K562 (cell line): ENCODE measurements at regions not wholly inside any gene's neighbourhood (a gene's known extent, or its start where the extent isn't known, plus 50 kb on each side); places are given as distances from the start of the nearest gene placed in this dataset.

Source experiments
- ATAC-seq: fragments of 200-7000 bp; cut with Tn5 transposase; 3 replicates; pipeline ENCODE4 v1.9.1; 2020; ENCODE audit warnings: moderate library complexity
- BruUV-seq: library from RNA; stranded (reverse); fragments of 400-500 nt; replicated peaks from 2 replicates; lab custom pipeline; 2021; lab: Mats Ljungman, UMichigan
- CTCF ChIA-PET: fragments of 300-600 bp; formaldehyde crosslinking; extraction: SDS; loops from one replicate; lab custom pipeline; 2021; ENCODE audit warnings: low intra/inter-chr PET ratio; lab: Yijun Ruan, JAX
- POLR2A ChIA-PET: fragments of 300-600, 350-650 bp; sonication (Branson Sonifier 250); formaldehyde crosslinking; extraction: SDS; loops from one replicate; lab custom pipeline; 2021; ENCODE audit warnings: antibody characterized with exemption, inconsistent platforms; lab: Yijun Ruan, JAX
- DNase-seq, 4 experiments: peaks; one replicate each; pipeline versions ENCODE4 v3.0.0 to v3.0.0-alpha.2; 2011 to 2018; ENCODE audit warnings: low spot score in 3 of 4, mixed read lengths in 3 of 4; ENCODE audit errors: extremely low read depth in 1 of 4
- FAIRE-seq: peaks from 2 replicates; lab custom pipeline; 2011; peaks lifted over from hg19 to GRCh38; lab: Jason Lieb, UNC
- H2AFZ ChIP-seq: 2 replicates; pipeline ENCODE4 v1.6.0; 2011; ENCODE audit warnings: low read depth, low read length, control low read depth, inconsistent platforms
- H3K27ac ChIP-seq: fragments of 200-600 bp; 3 replicates; pipeline ENCODE4 v1.8.0; 2011; ENCODE audit warnings: low read depth, mild to moderate bottlenecking, control low read depth, inconsistent platforms, low read length, moderate library complexity, mixed read lengths; ENCODE audit errors: extremely low read depth
- H3K27me3 ChIP-seq, 2 experiments: fragments of 300-600 bp in 1 of 2; 2 replicates in 1 of 2; 3 replicates in 1 of 2; pipeline versions ENCODE4 v1.6.0 to v1.8.0; 2011; ENCODE audit warnings: inconsistent platforms in 2 of 2, low read length in 2 of 2, mild to moderate bottlenecking in 1 of 2, mixed read lengths in 1 of 2, moderate library complexity in 1 of 2; ENCODE audit not compliant: control insufficient read depth in 2 of 2, insufficient read depth in 2 of 2
- H3K36me3 ChIP-seq: fragments of 300-600 bp; 3 replicates; pipeline ENCODE4 v1.8.0; 2011; ENCODE audit warnings: mild to moderate bottlenecking, low read length, inconsistent platforms; ENCODE audit not compliant: control insufficient read depth, insufficient read depth
- H3K4me1 ChIP-seq, 2 experiments: fragments of 200-600 bp in 1 of 2; replicated peaks in 1 of 2; 2 replicates in 1 of 2; 3 replicates in 1 of 2; pipeline versions ENCODE4 v1.5.1 to v1.8.0; 2011; ENCODE audit warnings: inconsistent platforms in 2 of 2, low read length in 2 of 2, mild to moderate bottlenecking in 1 of 2, mixed read lengths in 1 of 2, moderate library complexity in 1 of 2; ENCODE audit not compliant: control insufficient read depth in 2 of 2, insufficient read depth in 2 of 2
- H3K4me2 ChIP-seq: 2 replicates; pipeline ENCODE4 v1.6.1; 2011; ENCODE audit warnings: low read length, control low read depth, inconsistent platforms, mixed read lengths; ENCODE audit not compliant: insufficient read depth
- H3K4me3 ChIP-seq: fragments of 200-600 bp; sonication (generic), shearing (Covaris generic); 2 replicates; pipeline ENCODE4 v1.5.1; 2016; ENCODE audit warnings: control low read depth, inconsistent platforms
- H3K79me2 ChIP-seq: fragments of 200-600 bp; 3 replicates; pipeline ENCODE4 v1.8.0; 2011; ENCODE audit warnings: low read length, inconsistent platforms; ENCODE audit not compliant: control insufficient read depth, insufficient read depth
- H3K9ac ChIP-seq, 2 experiments: 2 replicates each; pipeline versions ENCODE4 v1.6.0 to v1.6.1; 2011; ENCODE audit warnings: low read depth in 2 of 2, low read length in 2 of 2, control low read depth in 1 of 2, inconsistent platforms in 1 of 2, mild to moderate bottlenecking in 1 of 2, mixed read lengths in 1 of 2; ENCODE audit not compliant: insufficient read depth in 1 of 2
- H3K9me1 ChIP-seq: one replicate; pipeline ENCODE4 v1.6.0; 2011; ENCODE audit warnings: inconsistent platforms, mild to moderate bottlenecking, low read length, moderate library complexity; ENCODE audit not compliant: control insufficient read depth, insufficient read depth
- H3K9me3 ChIP-seq: replicated peaks from 2 replicates; pipeline ENCODE4 v1.5.1; 2011; ENCODE audit warnings: low read depth, low read length, inconsistent platforms; ENCODE audit not compliant: control insufficient read depth, insufficient read depth
- H4K20me1 ChIP-seq: replicated peaks from 2 replicates; pipeline ENCODE4 v1.6.1; 2011; ENCODE audit warnings: low read length, inconsistent platforms, mixed read lengths; ENCODE audit not compliant: control insufficient read depth, insufficient read depth
- BRF1 ChIP-seq: IDR thresholded peaks from 3 replicates; pipeline ENCODE4 v1.6.1; 2011; ENCODE audit warnings: borderline replicate concordance, mild to moderate bottlenecking; ENCODE audit not compliant: insufficient read length; ENCODE audit errors: extremely low read depth
- CTCF ChIP-seq, 3 experiments: IDR thresholded peaks in 2 of 3; conservative IDR thresholded peaks in 1 of 3; 2 replicates each; pipeline ENCODE4 v1.5.1; 2011 to 2012; ENCODE audit warnings: low read length in 3 of 3, mild to moderate bottlenecking in 3 of 3, control low read depth in 2 of 3, improper control_type of control experiment in 1 of 3, inconsistent platforms in 1 of 3, low read depth in 1 of 3, mixed read lengths in 1 of 3, moderate library complexity in 1 of 3; ENCODE audit not compliant: insufficient read depth in 2 of 3
- EZH2 ChIP-seq: IDR thresholded peaks from 2 replicates; pipeline ENCODE4 v1.6.1; 2012; ENCODE audit warnings: low read depth, mild to moderate bottlenecking, inconsistent platforms, low read length, borderline replicate concordance
- HBP1 ChIP-seq: fragments of 450-650 bp; formaldehyde crosslinking; IDR thresholded peaks from 2 replicates; pipeline ENCODE4 v1.4.0; 2022; ENCODE audit warnings: missing genetic modification characterization
- MYNN ChIP-seq, 2 experiments: sonication (generic); formaldehyde crosslinking in 1 of 2; IDR thresholded peaks; 2 replicates each; pipeline versions ENCODE4 v1.5.0 to v1.6.1; 2016 to 2020; ENCODE audit warnings: antibody characterized with exemption in 1 of 2, missing genetic modification reagents in 1 of 2
- RNF2 ChIP-seq: sonication (generic); IDR thresholded peaks from 2 replicates; pipeline ENCODE4 v1.6.1; 2016
- RNF219 ChIP-seq: fragments of 250-450 bp; sonication (Bioruptor Pico); IDR thresholded peaks from 2 replicates; pipeline ENCODE4 v1.5.0; 2022; ENCODE audit warnings: mild to moderate bottlenecking
- SRSF9 ChIP-seq: fragments of 200-400 bp; formaldehyde crosslinking; IDR thresholded peaks from 2 replicates; pipeline ENCODE4 v1.6.1; 2017; ENCODE audit warnings: low read depth, low read length, borderline replicate concordance
- TFAM ChIP-seq: fragments of 250-450 bp; sonication (Bioruptor Pico); conservative IDR thresholded peaks from 2 replicates; pipeline ENCODE4 v1.5.0; 2021; ENCODE audit warnings: mild to moderate bottlenecking, moderate library complexity
- THRB ChIP-seq: fragments of 450-650 bp; formaldehyde crosslinking; conservative IDR thresholded peaks from 2 replicates; pipeline ENCODE4 v1.4.0; 2022; ENCODE audit warnings: mild to moderate bottlenecking, missing genetic modification characterization
- ZNF316 ChIP-seq: fragments of 450-650 bp; IDR thresholded peaks from 2 replicates; pipeline ENCODE4 v1.6.1; 2016
- ZNF778 ChIP-seq: fragments of 450-650 bp; formaldehyde crosslinking; IDR thresholded peaks from 2 replicates; pipeline ENCODE4 v1.4.0; 2020; ENCODE audit warnings: mild to moderate bottlenecking, moderate library complexity
- WGBS: fragments of 100-300 bp; shearing (Covaris generic); methylation state at CpG from one replicate; pipeline ENCODE4 v1.1.6; 2016; ENCODE audit warnings: low coverage, mixed read lengths; ENCODE audit not compliant: insufficient coverage; ENCODE audit errors: missing lambda C conversion rate; 5-methylcytosine and 5-hydroxymethylcytosine counted together
- in situ Hi-C: fragments of 300-500 bp; cut with MboI; formaldehyde crosslinking; loops from 4 replicates; pipeline ENCODE4 v1.15.0; 2018; ENCODE audit warnings: inconsistent platforms, mixed read lengths
- intact Hi-C: fragments of 100-400 bp; cut with micrococcal nuclease; formaldehyde crosslinking; loops from 2 replicates; pipeline ENCODE4 v1.14.2; 2022

- Histone ChIP-seq H3K27ac (no peak overlapping the region), H3K9me1 (no peaks in the 10 kb centered on the region), H3K79me2 (no peaks in the 10 kb centered on the region), H3K4me1 (no peaks in the 10 kb centered on the region), H3K9ac (no peak overlapping the region), H4K20me1 (no peaks in the 10 kb centered on the region), H3K27me3 (no peaks in the 10 kb centered on the region), H3K4me3 (no peak overlapping the region), H3K9me3 (no peaks in the 10 kb centered on the region; the same call in 1 of the 2 replicates), H3K36me3 (no peaks in the 10 kb centered on the region), H2AFZ (no peak overlapping the region), H3K4me2 (no peak overlapping the region)
- in situ Hi-C loops (no loop called here), intact Hi-C loops (no loop called here)
- POLR2A ChIA-PET = no interaction called here
- no peak for ATAC-seq
- no peak for DNase-seq
- BruUV-seq = no TSS peak
- no peak for TF ChIP-seq TFAM (CRISPR knock-in tag)
- no peak for TF ChIP-seq RNF219
- no peak for TF ChIP-seq RNF2
- TF ChIP-seq CTCF (IDR thresholded peaks at IDR 0.05 in 2 of 3, conservative IDR thresholded peaks at IDR 0.05 in 1 of 3; ENCODE audit: insufficient read depth in 2 of 3, low read depth in 1 of 3, low read length in 3 of 3) = no peak
- TF ChIP-seq ZNF778 (CRISPR knock-in tag) = no peak
- TF ChIP-seq ZNF316 = no peak
- TF ChIP-seq THRB (CRISPR knock-in tag) = no peak
- no peak for TF ChIP-seq HBP1
- TF ChIP-seq EZH2 = no peak
- no peak for TF ChIP-seq MYNN (IDR thresholded peaks at IDR 0.05)
- TF ChIP-seq MYNN (CRISPR knock-in tag; IDR thresholded peaks at IDR 0.05) = no peak
- no peak for TF ChIP-seq SRSF9
- no peak for TF ChIP-seq BRF1
- TF ChIP-seq, all 486 proteins: peak for 0
- CTCF ChIA-PET = no interaction called here
- WGBS = 5% methylated on average over 7 of the region's 8 CpGs
- no peak for FAIRE-seq
These were observed 879.4 kb downstream of the SLC6A15 start for GRCh38 chr12:84033162-84033561.
